Colonic mucosa (tissue), 4 donors: ENCODE measurements at regions not wholly inside any gene's neighbourhood (a gene's known extent, or its start where the extent isn't known, plus 50 kb on each side); places are given as distances from the start of the nearest gene placed in this dataset.

Source experiments
- DNase-seq: peaks from one replicate; pipeline ENCODE4 v3.0.0-alpha.2; 2020
- H3K27ac ChIP-seq: fragments of 200-600 bp; one replicate; pipeline ENCODE4 v1.8.0; 2021
- H3K27me3 ChIP-seq: fragments of 200-600 bp; one replicate; pipeline ENCODE4 v1.8.0; 2021
- H3K36me3 ChIP-seq: fragments of 200-600 bp; one replicate; pipeline ENCODE4 v1.8.0; 2021
- H3K4me1 ChIP-seq: fragments of 200-600 bp; one replicate; pipeline ENCODE4 v1.8.0; 2021; ENCODE audit warnings: mild to moderate bottlenecking
- H3K4me3 ChIP-seq: fragments of 200-600 bp; one replicate; pipeline ENCODE4 v1.8.0; 2021
- H3K9ac ChIP-seq, 2 donors: one replicate each; pipeline ENCODE4 v1.7.0; 2013; ENCODE audit warnings: control low read depth in 2 of 2, low read depth in 2 of 2, low read length in 2 of 2
- H3K9me3 ChIP-seq: fragments of 200-600 bp; one replicate; pipeline ENCODE4 v1.8.0; 2021
- CTCF ChIP-seq: fragments of 200-600 bp; IDR thresholded peaks from one replicate; pipeline ENCODE4 v1.8.0; 2022; ENCODE audit warnings: antibody characterized with exemption, mild to moderate bottlenecking
- intact Hi-C: fragments of 100-400 bp; cut with DNase I; formaldehyde crosslinking; loops from one replicate; pipeline ENCODE4 v1.14.1; 2022
- donor health status: healthy.
- donor health status: DM: no; HTN: no; CAD: no.
- donor health status: DM: no; HTN: no; CAD: no.

GRCh38 chr1:194069168-194069830 is 882.9 kb upstream of the B3GALT2 start:
- H3K27ac ChIP-seq: no peak overlapping the region
- intact Hi-C loops: no loop called here
- no peak for DNase-seq
- H3K9ac ChIP-seq: no peak overlapping the region
- no peak overlapping the region for H3K4me3 ChIP-seq
- no peak for TF ChIP-seq CTCF
- H3K4me1 ChIP-seq: no peaks in the 10 kb centered on the region
- H3K9me3 ChIP-seq: no peaks in the 10 kb centered on the region
- H3K36me3 ChIP-seq: no peaks in the 10 kb centered on the region
- no peaks in the 10 kb centered on the region for H3K27me3 ChIP-seq

DNA sequence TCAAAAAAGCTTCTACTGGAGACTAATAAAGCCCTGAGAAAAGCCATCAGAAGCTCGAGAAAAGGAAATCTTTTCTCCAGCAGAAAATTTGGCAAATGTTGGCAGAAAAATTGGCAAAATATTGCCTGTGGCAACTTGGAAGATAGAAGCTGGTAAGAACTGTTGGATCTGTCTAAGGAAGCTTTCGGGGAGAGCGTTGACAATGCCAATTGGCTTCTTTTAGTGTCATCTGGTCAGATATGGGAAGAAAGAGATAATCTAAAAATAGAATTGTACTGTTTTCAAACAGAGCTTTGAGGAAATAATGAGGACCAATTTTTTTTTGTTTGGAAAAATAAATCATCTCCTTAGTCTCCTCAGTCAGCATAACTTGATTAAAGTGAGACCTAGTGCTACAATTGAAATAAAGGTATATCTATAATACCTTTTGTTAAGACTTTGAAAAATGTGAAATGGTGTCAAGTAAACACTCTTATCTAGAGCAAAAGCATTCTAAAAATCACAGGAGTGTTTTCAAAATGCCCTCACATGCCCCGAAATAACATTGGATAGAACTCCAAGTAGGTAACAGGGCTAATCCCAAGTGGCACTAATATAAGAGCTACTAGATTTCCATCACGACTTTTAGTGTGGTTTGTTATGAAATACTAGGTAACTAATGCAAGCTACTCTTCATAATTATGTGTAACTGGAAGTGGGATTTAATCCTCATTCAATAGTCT is 882.2 kb upstream of the B3GALT2 start:
- no peak for TF ChIP-seq CTCF
- Histone ChIP-seq H3K4me3 (no peak overlapping the region), H3K9ac (no peak overlapping the region), H3K9me3 (no peaks in the 10 kb centered on the region), H3K4me1 (no peaks in the 10 kb centered on the region), H3K27ac (no peak overlapping the region), H3K27me3 (no peaks in the 10 kb centered on the region), H3K36me3 (no peaks in the 10 kb centered on the region)
- no peak for DNase-seq
- intact Hi-C loops: no loop called here

DNA sequence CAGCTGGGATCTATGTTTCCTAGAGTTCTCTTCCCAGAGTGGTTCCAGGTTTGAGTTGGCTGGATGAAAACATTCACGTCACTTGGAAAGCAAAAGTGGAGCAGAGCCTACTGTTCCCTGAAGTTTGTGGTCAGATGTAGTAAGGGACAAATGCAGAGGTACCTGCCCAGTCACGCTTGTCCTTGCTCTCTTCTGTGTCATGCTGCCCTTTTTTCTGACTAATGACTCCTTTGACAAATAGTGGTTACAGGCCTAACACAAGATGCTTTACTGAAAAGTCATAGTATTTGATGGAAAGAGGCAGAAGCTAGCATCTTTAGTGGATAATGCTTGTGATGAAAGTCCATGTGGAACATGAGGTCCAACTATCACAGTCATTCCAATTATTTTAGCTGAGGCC is 881.4 kb upstream of the B3GALT2 start:
- Histone ChIP-seq H3K9me3 (no peaks in the 10 kb centered on the region), H3K36me3 (no peaks in the 10 kb centered on the region), H3K9ac (no peak overlapping the region), H3K27ac (no peak overlapping the region), H3K4me1 (no peaks in the 10 kb centered on the region), H3K4me3 (no peak overlapping the region), H3K27me3 (no peaks in the 10 kb centered on the region)
- no peak for DNase-seq
- TF ChIP-seq CTCF: no peak
- intact Hi-C loops: no loop called here

DNA sequence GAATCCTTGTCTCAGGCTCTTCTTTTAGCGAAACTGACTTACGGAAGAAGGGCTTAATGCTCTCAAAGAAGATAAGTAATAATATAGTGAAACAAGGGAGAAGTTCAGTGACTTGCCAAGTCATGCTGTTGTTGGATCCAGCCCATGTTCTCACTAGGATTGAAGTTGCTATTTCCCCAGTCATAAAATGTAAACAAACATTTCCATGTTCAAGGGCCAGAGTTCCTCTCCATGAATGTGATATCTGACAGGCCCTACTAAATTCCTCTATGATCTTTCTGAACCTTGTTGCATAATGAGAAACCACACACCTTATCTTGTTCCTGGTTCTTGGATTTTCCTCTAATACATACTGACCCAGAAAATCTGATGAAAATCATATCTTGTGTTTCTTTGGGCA is 876.5 kb upstream of the B3GALT2 start:
- DNase-seq: no peak
- Histone ChIP-seq H3K27me3 (no peaks in the 10 kb centered on the region), H3K27ac (no peak overlapping the region), H3K9ac (no peak overlapping the region), H3K4me3 (no peak overlapping the region), H3K4me1 (no peaks in the 10 kb centered on the region), H3K9me3 (no peaks in the 10 kb centered on the region), H3K36me3 (no peaks in the 10 kb centered on the region)
- no peak for TF ChIP-seq CTCF
- intact Hi-C loops: no loop called here

DNA sequence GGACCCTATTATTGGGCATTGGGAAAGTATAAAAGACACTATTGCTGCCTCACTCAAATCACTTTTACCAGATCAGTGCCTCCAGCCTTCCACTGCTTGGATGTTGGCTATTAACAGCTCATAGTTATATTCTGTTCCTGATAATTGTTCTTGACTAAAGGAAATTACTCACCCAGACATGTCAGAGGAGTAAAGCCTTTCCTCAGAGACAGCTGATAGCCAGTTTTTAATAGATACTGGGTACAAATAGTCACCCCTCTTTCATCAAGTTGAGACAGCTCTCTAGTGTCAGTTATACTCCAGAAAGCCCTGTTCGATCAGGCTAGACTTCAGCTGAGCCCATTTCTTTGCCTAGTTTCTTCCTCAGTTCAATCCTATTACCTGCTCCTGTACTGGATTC is 876.1 kb upstream of the B3GALT2 start:
- H3K9me3 ChIP-seq: no peaks in the 10 kb centered on the region
- no peak for TF ChIP-seq CTCF
- no peak overlapping the region for H3K4me3 ChIP-seq
- no peaks in the 10 kb centered on the region for H3K36me3 ChIP-seq
- no peaks in the 10 kb centered on the region for H3K27me3 ChIP-seq
- no peaks in the 10 kb centered on the region for H3K4me1 ChIP-seq
- intact Hi-C loops: no loop called here
- H3K27ac ChIP-seq: no peak overlapping the region
- no peak for DNase-seq
- H3K9ac ChIP-seq: no peak overlapping the region
